ENCODE measurements at regions not wholly inside any gene's neighbourhood (a gene's known extent, or its start where the extent isn't known, plus 50 kb on each side); places are given as distances from the start of the nearest gene placed in this dataset.

GRCh38 chrX:40189637-40190036 is 91.9 kb upstream of the BCOR start:
- H3K36me3 ChIP-seq (ENCODE audit: control insufficient read depth, insufficient read depth, low read length, severe bottlenecking), result no peaks in the 10 kb centered on the region
- DNase-seq (ENCODE audit: low read depth), result no peak
- H3K4me1 ChIP-seq (ENCODE audit: control insufficient read depth, insufficient read depth, low read length), result no peaks in the 10 kb centered on the region
- peaks cover 7% of the 10 kb centered on the region for H3K27me3 ChIP-seq (replicated peaks; ENCODE audit: control insufficient read depth, insufficient read depth, low read length)
- H3K9me3 ChIP-seq (ENCODE audit: control insufficient read depth, low read length), result peaks cover 10% of the 10 kb centered on the region
- no peak overlapping the region for H3K4me3 ChIP-seq (ENCODE audit: low read length)
- H3K9ac ChIP-seq (ENCODE audit: low read length), result no peak overlapping the region

- no peak overlapping the region for H3K4me3 ChIP-seq (ENCODE audit: low read length)
- H3K27me3 ChIP-seq (replicated peaks; ENCODE audit: control insufficient read depth, insufficient read depth, low read length), result peaks cover 7% of the 10 kb centered on the region
- peak; percentile 58 for DNase-seq (ENCODE audit: low read depth)
Observed at GRCh38 chrX:40188573-40189417, 91.0 kb upstream of the BCOR start.

GRCh38 chrX:40184968-40185367 is 87.2 kb upstream of the BCOR start:
- H3K9me3 ChIP-seq (ENCODE audit: control insufficient read depth, low read length), result peaks cover 20% of the 10 kb centered on the region
- H3K36me3 ChIP-seq (ENCODE audit: control insufficient read depth, insufficient read depth, low read length, severe bottlenecking), result no peaks in the 10 kb centered on the region
- H3K9ac ChIP-seq (ENCODE audit: low read length), result no peak overlapping the region
- H3K27me3 ChIP-seq (replicated peaks; ENCODE audit: control insufficient read depth, insufficient read depth, low read length), result peaks cover 3% of the 10 kb centered on the region
- no peak for DNase-seq (ENCODE audit: low read depth)
- no peak overlapping the region for H3K4me3 ChIP-seq (ENCODE audit: low read length)
- no peaks in the 10 kb centered on the region for H3K4me1 ChIP-seq (ENCODE audit: control insufficient read depth, insufficient read depth, low read length)

More at GRCh38 chrX:40188573-40189417, 91.0 kb upstream of the BCOR start:
- H3K4me1 ChIP-seq (ENCODE audit: control insufficient read depth, insufficient read depth, low read length), result no peaks in the 10 kb centered on the region
- peaks cover 18% of the 10 kb centered on the region for H3K9me3 ChIP-seq (ENCODE audit: control insufficient read depth, low read length)
- H3K9ac ChIP-seq (ENCODE audit: low read length), result no peak overlapping the region
- no peaks in the 10 kb centered on the region for H3K36me3 ChIP-seq (ENCODE audit: control insufficient read depth, insufficient read depth, low read length, severe bottlenecking)

GRCh38 chrX:40182615-40183014 is 84.9 kb upstream of the BCOR start:
- Histone ChIP-seq H3K27me3 (replicated peaks; ENCODE audit: control insufficient read depth, insufficient read depth, low read length) (peaks cover 3% of the 10 kb centered on the region), H3K36me3 (ENCODE audit: control insufficient read depth, insufficient read depth, low read length, severe bottlenecking) (no peaks in the 10 kb centered on the region), H3K4me3 (ENCODE audit: low read length) (no peak overlapping the region), H3K4me1 (ENCODE audit: control insufficient read depth, insufficient read depth, low read length) (no peaks in the 10 kb centered on the region), H3K9me3 (ENCODE audit: control insufficient read depth, low read length) (peaks cover 20% of the 10 kb centered on the region), H3K9ac (ENCODE audit: low read length) (no peak overlapping the region)
- DNase-seq (ENCODE audit: low read depth), result no peak

- DNase-seq (ENCODE audit: low read depth), result no peak
Observed at GRCh38 chrX:40182095-40182494, 84.3 kb upstream of the BCOR start.

GRCh38 chrX:40179283-40179682 is 81.5 kb upstream of the BCOR start:
- H3K9ac ChIP-seq (ENCODE audit: low read length), result no peak overlapping the region
- H3K36me3 ChIP-seq (ENCODE audit: control insufficient read depth, insufficient read depth, low read length, severe bottlenecking), result no peaks in the 10 kb centered on the region
- peaks cover 5% of the 10 kb centered on the region for H3K4me1 ChIP-seq (ENCODE audit: control insufficient read depth, insufficient read depth, low read length)
- no peaks in the 10 kb centered on the region for H3K27me3 ChIP-seq (replicated peaks; ENCODE audit: control insufficient read depth, insufficient read depth, low read length)
- H3K9me3 ChIP-seq (ENCODE audit: control insufficient read depth, low read length), result peaks cover 6% of the 10 kb centered on the region
- no peak overlapping the region for H3K4me3 ChIP-seq (ENCODE audit: low read length)
- DNase-seq (ENCODE audit: low read depth), result no peak

More at GRCh38 chrX:40182095-40182494, 84.3 kb upstream of the BCOR start:
- H3K4me1 ChIP-seq (ENCODE audit: control insufficient read depth, insufficient read depth, low read length), result no peaks in the 10 kb centered on the region
- peaks cover 3% of the 10 kb centered on the region for H3K27me3 ChIP-seq (replicated peaks; ENCODE audit: control insufficient read depth, insufficient read depth, low read length)
- no peaks in the 10 kb centered on the region for H3K36me3 ChIP-seq (ENCODE audit: control insufficient read depth, insufficient read depth, low read length, severe bottlenecking)
- no peak overlapping the region for H3K4me3 ChIP-seq (ENCODE audit: low read length)
- no peak overlapping the region for H3K9ac ChIP-seq (ENCODE audit: low read length)
- H3K9me3 ChIP-seq (ENCODE audit: control insufficient read depth, low read length), result peaks cover 20% of the 10 kb centered on the region

- peaks cover 8% of the 10 kb centered on the region for H3K4me1 ChIP-seq (ENCODE audit: control insufficient read depth, insufficient read depth, low read length)
- no peak overlapping the region for H3K9ac ChIP-seq (ENCODE audit: low read length)
- H3K9me3 ChIP-seq (ENCODE audit: control insufficient read depth, low read length), result no peaks in the 10 kb centered on the region
- H3K4me3 ChIP-seq (ENCODE audit: low read length), result no peak overlapping the region
- no peak for DNase-seq (ENCODE audit: low read depth)
- H3K27me3 ChIP-seq (replicated peaks; ENCODE audit: control insufficient read depth, insufficient read depth, low read length), result peaks cover 6% of the 10 kb centered on the region
- no peaks in the 10 kb centered on the region for H3K36me3 ChIP-seq (ENCODE audit: control insufficient read depth, insufficient read depth, low read length, severe bottlenecking)
Observed at GRCh38 chrX:40177942-40178715, 80.4 kb upstream of the BCOR start.

- no peak for DNase-seq (ENCODE audit: low read depth)
- Histone ChIP-seq H3K9ac (ENCODE audit: low read length) (no peak overlapping the region), H3K9me3 (ENCODE audit: control insufficient read depth, low read length) (no peaks in the 10 kb centered on the region), H3K36me3 (ENCODE audit: control insufficient read depth, insufficient read depth, low read length, severe bottlenecking) (no peaks in the 10 kb centered on the region), H3K4me3 (ENCODE audit: low read length) (peak overlapping the region; percentile 53), H3K4me1 (ENCODE audit: control insufficient read depth, insufficient read depth, low read length) (peaks cover 8% of the 10 kb centered on the region), H3K27me3 (replicated peaks; ENCODE audit: control insufficient read depth, insufficient read depth, low read length) (peaks cover 6% of the 10 kb centered on the region)
Observed at GRCh38 chrX:40177489-40177888, 79.7 kb upstream of the BCOR start.

- peak overlapping the region; percentile 53 for H3K4me3 ChIP-seq (ENCODE audit: low read length)
Observed at GRCh38 chrX:40177117-40177430, 79.3 kb upstream of the BCOR start.

GRCh38 chrX:40176351-40177116 is 78.8 kb upstream of the BCOR start:
- no peaks in the 10 kb centered on the region for H3K9me3 ChIP-seq (ENCODE audit: control insufficient read depth, low read length)
- peak overlapping the region; percentile 82 for H3K9ac ChIP-seq (ENCODE audit: low read length)
- peak overlapping the region; percentile 78 for H3K4me3 ChIP-seq (ENCODE audit: low read length)
- peaks cover 6% of the 10 kb centered on the region for H3K27me3 ChIP-seq (replicated peaks; ENCODE audit: control insufficient read depth, insufficient read depth, low read length)
- H3K36me3 ChIP-seq (ENCODE audit: control insufficient read depth, insufficient read depth, low read length, severe bottlenecking), result no peaks in the 10 kb centered on the region
- peak; percentile 59 for DNase-seq (ENCODE audit: low read depth)
- peaks cover 9% of the 10 kb centered on the region for H3K4me1 ChIP-seq (ENCODE audit: control insufficient read depth, insufficient read depth, low read length)

More at GRCh38 chrX:40177117-40177430, 79.3 kb upstream of the BCOR start:
- Histone ChIP-seq H3K36me3 (ENCODE audit: control insufficient read depth, insufficient read depth, low read length, severe bottlenecking) (no peaks in the 10 kb centered on the region), H3K4me1 (ENCODE audit: control insufficient read depth, insufficient read depth, low read length) (peaks cover 8% of the 10 kb centered on the region), H3K27me3 (replicated peaks; ENCODE audit: control insufficient read depth, insufficient read depth, low read length) (peaks cover 6% of the 10 kb centered on the region), H3K9me3 (ENCODE audit: control insufficient read depth, low read length) (no peaks in the 10 kb centered on the region), H3K9ac (ENCODE audit: low read length) (peak overlapping the region; percentile 56)
- no peak for DNase-seq (ENCODE audit: low read depth)

Data from adipocyte (in vitro differentiated cells).